Nephron progenitor cell (in vitro differentiated cells): ENCODE measurements at regions not wholly inside any gene's neighbourhood (a gene's known extent, or its start where the extent isn't known, plus 50 kb on each side); places are given as distances from the start of the nearest gene placed in this dataset.
"Not testable (repeated sequence)": the region's sequence is repeated elsewhere in the genome, so short reads cannot be mapped to it uniquely, and the experiment has no call there.

ENCODE experiments used
- DNase-seq: peaks from one replicate; pipeline ENCODE4 v3.0.0; 2021
- H3K27ac Mint-ChIP-seq: 2 replicates; pipeline ENCODE4 v1.8.0; 2021; ENCODE audit warnings: mild to moderate bottlenecking, moderate library complexity, mixed read lengths
- H3K27me3 Mint-ChIP-seq: 2 replicates; pipeline ENCODE4 v1.8.0; 2021; ENCODE audit warnings: mild to moderate bottlenecking, low read depth, mixed read lengths; ENCODE audit not compliant: poor library complexity
- H3K36me3 Mint-ChIP-seq: 2 replicates; pipeline ENCODE4 v1.8.0; 2021; ENCODE audit warnings: low read depth, mixed read lengths
- H3K4me1 Mint-ChIP-seq: 2 replicates; pipeline ENCODE4 v1.8.0; 2021; ENCODE audit warnings: mixed read lengths
- H3K4me3 Mint-ChIP-seq: 2 replicates; pipeline ENCODE4 v1.8.0; 2021; ENCODE audit warnings: mild to moderate bottlenecking, moderate library complexity, mixed read lengths
- H3K9me3 Mint-ChIP-seq: 2 replicates; pipeline ENCODE4 v1.8.0; 2021; ENCODE audit warnings: mild to moderate bottlenecking, moderate library complexity, mixed read lengths

DNA sequence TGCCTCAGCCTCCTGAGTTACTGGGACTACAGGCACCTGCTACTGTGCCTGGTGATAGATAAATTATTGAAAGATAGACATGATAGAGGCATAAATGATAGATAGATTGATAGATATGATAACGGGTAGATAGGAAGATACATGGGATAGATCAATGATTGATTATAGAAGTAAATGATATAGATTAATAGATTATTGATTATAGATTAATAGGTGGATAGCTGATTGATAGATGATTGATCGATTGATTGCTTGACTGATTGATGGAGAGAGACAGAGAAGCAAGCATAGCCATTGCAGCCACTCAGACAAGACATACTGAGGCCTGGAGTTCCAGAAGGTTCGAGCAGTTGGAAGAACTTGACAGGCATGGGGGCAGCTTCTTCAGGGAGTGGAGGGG, 3024.8 kb upstream of the TEKT4 start:
- not testable (repeated sequence) for H3K27ac Mint-ChIP-seq, DNase-seq, H3K4me3 Mint-ChIP-seq, H3K4me1 Mint-ChIP-seq, H3K36me3 Mint-ChIP-seq, H3K27me3 Mint-ChIP-seq
- peaks cover 92% of the 10 kb centered on the region for H3K9me3 Mint-ChIP-seq

DNA sequence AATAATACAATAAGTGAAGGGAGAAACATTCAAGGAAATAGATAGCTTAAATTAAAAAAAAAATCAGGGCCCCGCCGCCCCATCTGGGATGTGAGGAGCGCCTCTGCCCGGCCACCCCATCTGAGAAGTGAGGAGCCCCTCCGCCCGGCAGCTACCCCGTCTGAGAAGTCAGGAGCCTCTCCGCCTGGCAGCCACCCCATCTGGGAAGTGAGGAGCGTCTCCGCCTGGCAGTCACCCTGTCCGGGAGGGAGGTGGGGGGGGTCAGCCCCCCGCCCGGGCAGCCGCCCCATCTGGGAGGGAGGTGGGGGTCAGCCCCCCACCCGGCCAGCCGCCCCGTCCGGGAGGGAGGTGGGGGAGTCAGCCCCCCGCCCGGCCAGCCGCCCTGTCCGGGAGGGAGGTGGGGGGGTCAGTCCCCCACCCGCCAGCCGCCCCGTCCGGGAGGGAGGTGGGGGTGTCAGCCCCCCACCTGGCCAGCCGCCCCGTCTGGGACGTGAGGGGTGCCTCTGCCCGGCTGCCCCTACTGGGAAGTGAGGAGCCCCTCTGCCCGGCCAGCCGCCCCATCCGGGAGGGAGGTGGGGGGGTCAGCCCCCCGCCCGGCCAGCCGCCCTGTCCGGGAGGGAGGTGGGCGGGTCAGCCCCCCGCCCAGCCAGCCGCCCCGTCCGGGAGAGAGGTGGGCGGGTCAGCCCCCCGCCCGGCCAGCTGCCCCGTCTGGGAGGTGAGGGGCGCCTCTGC, 3019.4 kb upstream of the TEKT4 start:
- DNase-seq, H3K27me3 Mint-ChIP-seq, H3K4me3 Mint-ChIP-seq, H3K4me1 Mint-ChIP-seq, H3K36me3 Mint-ChIP-seq, H3K27ac Mint-ChIP-seq: not testable (repeated sequence)
- H3K9me3 Mint-ChIP-seq = peaks cover 88% of the 10 kb centered on the region

DNA sequence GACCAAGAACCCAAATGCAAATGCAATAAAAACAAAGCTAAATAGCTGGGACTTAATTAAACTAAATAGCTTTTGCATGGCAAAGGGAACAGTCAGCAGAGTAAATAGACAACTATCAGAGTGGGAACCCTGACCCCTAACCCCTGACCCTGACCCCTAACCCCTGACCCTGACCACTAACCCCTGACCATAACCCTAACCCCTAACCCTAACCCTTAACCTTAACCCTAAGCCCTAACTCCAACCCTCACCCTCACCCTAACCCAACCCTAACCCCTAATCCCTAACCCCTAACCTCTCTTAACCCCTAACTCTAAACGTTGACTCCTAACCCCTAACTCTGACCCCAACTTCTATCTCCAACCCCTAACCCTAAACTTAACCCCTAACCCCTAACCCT, 3014.3 kb upstream of the TEKT4 start:
- H3K4me3 Mint-ChIP-seq, H3K27ac Mint-ChIP-seq, H3K4me1 Mint-ChIP-seq, H3K27me3 Mint-ChIP-seq, DNase-seq, H3K36me3 Mint-ChIP-seq: not testable (repeated sequence)
- peaks cover 65% of the 10 kb centered on the region for H3K9me3 Mint-ChIP-seq

DNA sequence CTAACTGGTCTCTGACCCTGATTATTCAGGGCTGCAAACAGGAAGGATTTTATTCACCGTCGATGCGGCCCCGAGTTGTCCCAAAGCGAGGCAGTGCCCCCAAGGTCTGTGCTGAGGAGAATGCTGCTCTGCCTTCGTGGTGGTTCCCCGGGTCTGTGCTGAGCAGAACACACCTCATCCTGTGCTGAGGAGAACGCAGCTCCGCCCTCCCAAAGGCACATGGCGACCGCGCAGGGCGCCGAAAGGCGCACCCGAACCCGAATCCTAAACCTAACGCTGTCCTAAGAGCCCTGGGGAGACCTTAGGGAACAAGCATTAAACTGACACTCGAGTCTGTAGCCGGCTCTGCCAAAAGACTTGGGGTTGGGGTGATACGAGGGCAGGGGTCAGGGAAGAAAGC, 3013.5 kb upstream of the TEKT4 start:
- H3K9me3 Mint-ChIP-seq = peaks cover 65% of the 10 kb centered on the region
- not testable (repeated sequence) for H3K36me3 Mint-ChIP-seq, DNase-seq, H3K4me1 Mint-ChIP-seq, H3K4me3 Mint-ChIP-seq, H3K27ac Mint-ChIP-seq, H3K27me3 Mint-ChIP-seq

DNA sequence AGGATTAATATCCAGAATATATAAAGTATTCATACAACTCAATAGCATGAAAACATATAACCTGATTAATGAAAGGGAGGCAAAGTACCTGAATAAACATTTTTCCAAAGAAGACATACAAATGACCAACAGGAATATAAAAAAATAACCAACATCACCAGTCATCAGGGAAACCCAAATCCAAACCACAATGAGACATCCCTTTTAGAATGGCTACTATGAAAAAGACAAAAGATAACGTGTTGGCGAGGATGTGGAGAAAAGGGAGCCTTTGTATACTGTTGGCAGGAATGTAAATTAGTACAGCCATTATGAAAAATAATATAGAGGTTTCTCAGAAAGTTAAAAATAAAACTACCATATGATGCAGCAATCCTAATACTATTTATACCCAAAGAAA, 2999.5 kb upstream of the TEKT4 start:
- H3K36me3 Mint-ChIP-seq, H3K27me3 Mint-ChIP-seq, DNase-seq, H3K27ac Mint-ChIP-seq, H3K4me3 Mint-ChIP-seq, H3K4me1 Mint-ChIP-seq: not testable (repeated sequence)
- H3K9me3 Mint-ChIP-seq = peaks cover 63% of the 10 kb centered on the region

DNA sequence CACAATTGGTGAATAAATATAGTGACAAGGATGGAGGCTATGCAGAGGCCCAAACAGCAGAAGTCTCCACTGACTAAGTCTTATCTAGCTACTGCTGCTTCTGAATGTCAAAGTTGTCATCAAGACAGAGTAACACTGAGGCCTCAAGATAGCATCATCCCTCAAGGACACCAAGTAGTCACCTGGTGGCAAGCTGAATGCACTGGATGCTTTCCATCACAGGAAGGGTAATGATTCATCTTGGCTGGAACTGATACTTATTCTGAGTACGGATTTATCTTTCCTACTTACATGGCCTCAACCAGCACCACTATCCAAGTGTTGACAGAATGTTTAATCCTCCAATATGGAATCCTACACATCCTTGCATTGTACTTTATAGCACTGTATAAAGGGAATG, 2997.8 kb upstream of the TEKT4 start:
- not testable (repeated sequence) for H3K4me3 Mint-ChIP-seq, H3K36me3 Mint-ChIP-seq, H3K27me3 Mint-ChIP-seq, DNase-seq, H3K4me1 Mint-ChIP-seq, H3K27ac Mint-ChIP-seq
- H3K9me3 Mint-ChIP-seq = peaks cover 67% of the 10 kb centered on the region

DNA sequence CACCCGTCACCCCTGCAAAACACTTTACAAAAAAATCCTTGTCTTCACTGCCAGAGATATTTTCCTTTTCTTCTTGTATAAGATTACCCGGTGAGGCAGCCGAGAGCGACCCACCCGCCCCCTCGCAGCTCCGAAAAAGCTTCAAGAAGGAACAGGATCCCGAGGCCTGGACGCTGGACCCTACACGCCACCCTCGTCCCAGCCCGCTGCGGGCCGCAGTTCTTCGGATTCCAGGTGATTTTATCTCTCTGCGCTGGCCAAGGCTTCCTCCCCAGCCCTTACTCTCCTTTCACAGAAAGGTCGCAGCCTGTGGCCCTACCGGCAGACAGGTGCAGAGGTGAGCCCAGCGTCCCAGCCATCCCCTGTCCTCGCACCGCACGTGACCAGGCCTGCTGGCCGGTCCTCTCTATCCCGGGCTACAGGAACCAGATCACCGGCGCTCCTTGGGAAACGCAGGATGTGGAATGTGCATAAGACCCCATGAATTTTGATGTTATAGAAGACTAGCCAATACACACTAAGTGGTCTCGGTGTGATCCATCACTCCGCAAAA, 2993.5 kb upstream of the TEKT4 start:
- H3K9me3 Mint-ChIP-seq = peaks cover 51% of the 10 kb centered on the region
- not testable (repeated sequence) for H3K4me1 Mint-ChIP-seq, H3K27me3 Mint-ChIP-seq, DNase-seq, H3K36me3 Mint-ChIP-seq, H3K4me3 Mint-ChIP-seq, H3K27ac Mint-ChIP-seq

DNA sequence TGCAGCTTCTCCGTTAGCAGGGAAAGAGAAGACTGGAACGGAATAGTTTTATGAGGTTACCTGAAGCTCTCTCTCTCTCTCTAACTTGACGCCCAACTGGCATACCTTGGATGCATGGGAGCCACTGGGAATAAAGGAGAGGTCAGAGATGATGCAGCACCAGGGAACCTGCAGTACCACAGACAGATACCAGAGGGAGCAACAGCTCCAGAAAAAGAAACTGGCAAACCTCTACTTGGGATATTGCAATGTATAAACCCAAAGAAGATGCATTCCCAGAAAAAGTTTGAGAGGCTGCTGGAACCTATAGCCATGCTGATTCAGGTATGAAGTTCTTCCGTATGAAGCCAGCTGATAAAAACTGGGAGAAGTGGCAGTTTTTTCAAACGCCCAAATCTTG, 2976.1 kb upstream of the TEKT4 start:
- H3K27me3 Mint-ChIP-seq, H3K27ac Mint-ChIP-seq, H3K4me1 Mint-ChIP-seq, H3K36me3 Mint-ChIP-seq, DNase-seq, H3K4me3 Mint-ChIP-seq: not testable (repeated sequence)
- H3K9me3 Mint-ChIP-seq = peaks cover 43% of the 10 kb centered on the region

DNA sequence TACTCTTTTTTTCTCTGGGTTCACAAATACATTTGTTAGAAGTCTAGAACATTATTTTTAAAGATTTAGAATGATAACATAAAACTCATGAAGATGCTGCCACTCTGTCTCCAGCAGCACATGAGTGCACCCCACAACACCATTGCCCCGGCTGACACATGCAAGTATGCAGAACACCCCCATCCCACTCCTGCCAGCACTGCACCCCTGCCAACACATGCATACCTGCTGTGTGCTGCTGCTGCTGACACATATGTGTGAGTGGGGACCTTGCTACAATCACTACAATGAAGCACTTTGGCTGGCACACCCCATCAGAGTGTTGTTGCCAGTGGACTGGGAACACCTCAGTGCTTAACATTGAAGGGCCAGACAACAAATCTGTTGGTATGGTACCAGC, 2953.6 kb upstream of the TEKT4 start:
- not testable (repeated sequence) for H3K36me3 Mint-ChIP-seq, H3K27ac Mint-ChIP-seq, H3K4me3 Mint-ChIP-seq, DNase-seq, H3K4me1 Mint-ChIP-seq, H3K27me3 Mint-ChIP-seq
- peaks cover 49% of the 10 kb centered on the region for H3K9me3 Mint-ChIP-seq
